Fibroblast of skin of right biceps (primary cell): ENCODE measurements at regions not wholly inside any gene's neighbourhood (a gene's known extent, or its start where the extent isn't known, plus 50 kb on each side); places are given as distances from the start of the nearest gene placed in this dataset.
"Not testable (repeated sequence)": the region's sequence is repeated elsewhere in the genome, so short reads cannot be mapped to it uniquely, and the experiment has no call there.

Source experiments
- DNase-seq: peaks from one replicate; pipeline ENCODE4 v3.0.0-alpha.2; 2013

- no peak for DNase-seq
Measured at GRCh38 chr5:57429513-57430120, 53.0 kb downstream of the ACTBL2 start.

- not testable (repeated sequence) for DNase-seq
Measured at GRCh38 chr5:57429021-57429420, 53.6 kb downstream of the ACTBL2 start.

- no peak for DNase-seq
Measured at GRCh38 chr5:57422993-57423392, 59.6 kb downstream of the ACTBL2 start.

- DNase-seq: no peak
Measured at GRCh38 chr5:57422341-57422740, 60.3 kb downstream of the ACTBL2 start.

- DNase-seq: peak; percentile 63
Measured at GRCh38 chr5:57420801-57421200, 61.8 kb downstream of the ACTBL2 start.

- peak; percentile 52 for DNase-seq
Measured at GRCh38 chr5:57417971-57418370, 64.6 kb downstream of the ACTBL2 start.

- no peak for DNase-seq
Measured at GRCh38 chr5:57417320-57417719, 65.3 kb downstream of the ACTBL2 start.

GRCh38 chr5:57416278-57416994 lies 66.2 kb downstream of the ACTBL2 start:
- peak; percentile 97 for DNase-seq

GRCh38 chr5:57414857-57415256 lies 67.8 kb downstream of the ACTBL2 start:
- DNase-seq: peak; percentile 57

GRCh38 chr5:57414191-57414590 lies 68.4 kb downstream of the ACTBL2 start:
- no peak for DNase-seq

GRCh38 chr5:57413145-57413544 lies 69.5 kb downstream of the ACTBL2 start:
- DNase-seq: no peak

GRCh38 chr5:57412680-57413079 lies 69.9 kb downstream of the ACTBL2 start:
- DNase-seq: no peak

- DNase-seq: peak; percentile 41
Measured at GRCh38 chr5:57411982-57412381, 70.6 kb downstream of the ACTBL2 start.

- DNase-seq: no peak
Measured at GRCh38 chr5:57410374-57411320, 72.0 kb downstream of the ACTBL2 start.

GRCh38 chr5:57408714-57409113 lies 73.9 kb downstream of the ACTBL2 start:
- DNase-seq: peak; percentile 45

- no peak for DNase-seq
Measured at GRCh38 chr5:57408285-57408684, 74.3 kb downstream of the ACTBL2 start.

GRCh38 chr5:57407391-57407790 lies 75.2 kb downstream of the ACTBL2 start:
- DNase-seq: no peak

GRCh38 chr5:57406641-57407040 lies 76.0 kb downstream of the ACTBL2 start:
- DNase-seq: no peak

- no peak for DNase-seq
Measured at GRCh38 chr5:57405984-57406383, 76.6 kb downstream of the ACTBL2 start.

GRCh38 chr5:57402761-57403160 lies 79.8 kb downstream of the ACTBL2 start:
- no peak for DNase-seq

GRCh38 chr5:57402348-57402747 lies 80.3 kb downstream of the ACTBL2 start:
- no peak for DNase-seq

GRCh38 chr5:57398413-57399093 lies 84.1 kb downstream of the ACTBL2 start:
- DNase-seq: no peak

GRCh38 chr5:57396701-57397100 lies 85.9 kb downstream of the ACTBL2 start:
- DNase-seq: no peak
